GM13977 (cell line): ENCODE measurements at regions not wholly inside any gene's neighbourhood (a gene's known extent, or its start where the extent isn't known, plus 50 kb on each side); places are given as distances from the start of the nearest gene placed in this dataset.

Experiments used
- DNase-seq: peaks from one replicate; pipeline ENCODE4 v3.0.0; 2012; ENCODE audit warnings: low spot score
- CTCF ChIP-seq: IDR thresholded peaks from 2 replicates; pipeline ENCODE4 v1.5.1; 2012; ENCODE audit warnings: mild to moderate bottlenecking, control low read depth; ENCODE audit not compliant: insufficient read depth; ENCODE audit errors: extremely low read depth, missing control alignments
- in situ Hi-C: fragments of 300-500 bp; cut with MboI; formaldehyde crosslinking; loops from one replicate; pipeline ENCODE4 v1.12.0; 2022; ENCODE audit warnings: low sequenced_read_pairs, low pct_unique_long_range_greater_than_20kb, mixed read lengths, inconsistent platforms; ENCODE audit not compliant: unreplicated experiment

GRCh38 chr4:125938541-125938940 lies 623.8 kb downstream of the FAT4 start:
- in situ Hi-C loops, result no loop called here
- no peak for DNase-seq

DNA sequence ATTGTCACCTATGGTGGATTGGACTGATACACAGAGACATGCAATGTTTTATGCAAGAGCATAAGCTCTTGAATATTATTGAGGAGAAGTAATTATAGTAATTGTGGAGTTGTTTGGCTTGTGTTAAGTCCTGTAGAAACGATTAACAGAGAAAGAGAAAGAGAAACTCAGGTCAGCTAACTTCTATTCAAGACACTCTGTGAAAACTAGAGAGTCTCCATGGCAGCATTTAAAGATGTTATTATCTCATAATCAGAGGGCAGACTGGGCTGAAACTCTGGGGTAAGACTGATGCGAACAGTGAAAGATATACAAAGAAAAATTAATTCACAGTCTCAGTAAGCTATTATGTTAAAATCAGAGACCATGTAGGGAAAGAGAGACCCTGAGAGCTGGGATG lies 625.7 kb downstream of the FAT4 start:
- DNase-seq, result no peak
- in situ Hi-C loops, result no loop called here
- TF ChIP-seq CTCF, result no peak

More at GRCh38 chr4:125938541-125938940, 623.8 kb downstream of the FAT4 start:
- no peak for TF ChIP-seq CTCF

DNA sequence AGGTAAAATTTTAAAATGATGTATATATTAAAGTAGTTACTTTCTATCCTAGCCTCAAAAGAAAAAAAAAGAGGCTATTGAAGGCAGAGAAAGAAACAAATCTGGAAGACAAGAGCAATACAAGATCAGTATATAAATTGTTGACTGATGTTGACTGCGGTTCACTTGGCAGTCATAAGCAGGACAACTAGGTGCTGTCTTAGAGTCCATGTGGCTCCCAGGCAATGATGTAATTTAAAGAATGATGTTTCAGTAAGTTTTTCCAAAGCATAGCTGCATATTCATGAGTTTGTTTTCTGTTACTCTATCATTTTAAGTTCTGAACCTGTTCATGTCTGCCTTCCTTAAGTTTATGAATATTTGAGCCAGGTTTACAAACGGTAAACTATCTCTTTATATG lies 630.2 kb downstream of the FAT4 start:
- DNase-seq, result no peak
- in situ Hi-C loops, result no loop called here
- no peak for TF ChIP-seq CTCF

DNA sequence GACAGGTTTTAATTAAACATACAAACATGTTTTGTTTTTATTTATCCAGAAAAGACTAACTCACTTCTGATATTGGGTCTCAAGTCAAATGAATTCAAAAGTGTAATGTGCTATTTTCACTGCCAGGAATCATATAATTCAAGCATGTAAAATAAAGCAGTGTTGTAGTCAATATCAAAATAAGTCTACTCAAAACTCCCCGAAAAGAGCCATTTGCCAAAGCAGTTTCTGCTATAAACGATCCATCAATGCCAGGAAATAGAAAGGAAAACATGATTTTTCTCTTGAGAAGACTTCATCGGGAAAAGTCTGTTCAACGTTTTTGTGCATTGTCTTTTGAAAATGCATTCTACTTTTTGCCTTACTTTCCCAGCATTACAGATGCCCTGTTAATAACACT lies 633.3 kb downstream of the FAT4 start:
- TF ChIP-seq CTCF, result no peak
- in situ Hi-C loops, result no loop called here
- no peak for DNase-seq

DNA sequence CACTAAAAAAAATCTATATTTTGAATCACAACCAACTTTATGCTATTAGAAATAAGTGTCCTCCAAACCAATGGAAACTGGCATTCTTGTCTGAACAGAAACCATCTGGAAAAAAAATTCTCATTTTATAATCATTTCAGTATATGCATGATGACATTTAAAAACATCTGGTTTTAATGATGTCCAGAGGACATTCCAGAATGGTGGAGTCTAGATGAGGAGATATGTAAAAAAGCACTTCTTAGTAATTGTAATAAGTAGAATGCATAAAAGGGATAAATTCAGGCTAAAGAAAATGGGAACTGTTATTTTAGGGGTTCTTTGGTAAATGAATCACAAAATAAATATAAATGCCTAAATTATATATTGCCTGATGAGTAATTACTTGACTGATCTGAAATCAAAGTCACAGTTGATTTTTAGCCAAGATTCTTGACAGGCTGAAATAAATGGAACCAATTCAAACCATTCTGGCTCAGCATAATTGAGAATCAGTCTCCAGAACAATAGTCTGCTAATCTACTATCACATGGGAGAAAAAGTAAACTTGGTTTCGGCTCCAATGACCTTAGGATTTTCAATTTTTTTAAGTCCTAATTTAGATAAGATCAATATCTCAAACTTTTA lies 636.6 kb downstream of the FAT4 start:
- in situ Hi-C loops, result no loop called here
- no peak for DNase-seq
- no peak for TF ChIP-seq CTCF

DNA sequence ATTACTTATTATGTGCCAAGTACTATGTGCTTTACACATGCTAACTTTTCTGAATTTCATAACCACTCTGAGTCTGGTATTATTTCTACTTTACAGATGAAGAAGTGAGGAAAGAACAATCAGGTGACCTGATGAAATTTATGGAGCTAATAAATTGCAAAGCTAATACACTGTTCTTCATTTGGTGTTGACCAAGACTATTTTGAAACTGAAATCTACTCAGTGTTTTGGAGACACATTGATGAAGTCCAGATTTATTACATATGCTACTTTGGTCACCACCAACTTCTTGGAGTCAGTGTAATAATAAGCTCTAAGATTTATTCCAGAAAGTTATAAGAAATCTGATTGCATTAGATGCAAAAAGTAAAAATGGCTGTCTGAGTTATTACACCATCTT lies 637.9 kb downstream of the FAT4 start:
- in situ Hi-C loops, result no loop called here
- DNase-seq, result no peak

More for the DNA sequence above, 637.9 kb downstream of the FAT4 start:
- no peak for TF ChIP-seq CTCF
